ENCODE measurements at regions not wholly inside any gene's neighbourhood (a gene's known extent, or its start where the extent isn't known, plus 50 kb on each side); places are given as distances from the start of the nearest gene placed in this dataset.

DNA sequence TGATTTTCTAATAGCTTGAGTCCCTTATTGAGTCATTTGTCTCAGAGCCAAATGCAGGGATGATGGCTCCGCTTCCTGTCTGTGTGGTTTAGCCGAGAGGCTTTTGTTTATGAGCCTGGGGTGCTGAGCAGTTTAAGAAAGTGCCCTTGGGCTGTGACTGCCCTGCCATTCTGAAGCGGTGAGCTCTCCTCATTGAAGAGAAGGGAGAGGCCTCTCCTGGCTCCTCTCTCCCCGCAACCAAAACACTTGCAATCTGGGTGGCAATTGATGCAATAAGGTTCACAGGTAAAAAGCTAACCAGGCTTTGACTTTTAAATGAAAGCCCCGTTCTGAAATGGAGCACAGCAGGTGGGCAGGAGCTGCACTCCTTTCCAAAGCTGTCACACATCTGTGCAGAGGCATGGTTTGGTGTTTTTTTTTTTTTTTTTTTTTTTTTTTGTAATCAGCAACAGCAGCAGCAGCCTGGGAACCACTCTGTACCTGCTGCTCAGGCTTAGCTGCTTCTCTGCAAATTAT is 403.7 kb downstream of the SIPA1L2 start:
- H3K4me1 Mint-ChIP-seq (ENCODE audit: insufficient read depth, unreplicated experiment) = peaks cover 52% of the 10 kb centered on the region
- BruUV-seq (replicated peaks) = no TSS peak
- H3K27ac Mint-ChIP-seq (ENCODE audit: low read depth, unreplicated experiment) = peak overlapping the region; percentile 10
- H3K27me3 Mint-ChIP-seq (ENCODE audit: insufficient read depth, unreplicated experiment) = no peaks in the 10 kb centered on the region
- DNase-seq (ENCODE audit: unreplicated experiment) = peak; percentile 96
- intact Hi-C loops (cut with micrococcal nuclease) = loop anchor here (1.0 to 10.0 kb wide), 3 partner anchors 84 to 471 kb away; no protein-coding TSS in a partner anchor
- ChIA-PET POLR2A (interaction anchor here (0.6 to 4.1 kb wide), 40 partner anchors 10 to 1368 kb away, joined by 3 to 45 read pairs (median 4); partner anchors contain the start of genes EXOC8, SIPA1L2 and SPRTN), CTCF (interaction anchor here (0.6 to 3.1 kb wide), 10 partner anchors 8 to 545 kb away, joined by 3 to 18 read pairs (median 4); no protein-coding TSS in a partner anchor)
- TF ChIP-seq CTCF (IDR thresholded peaks at IDR 0.05; ENCODE audit: unreplicated experiment) = no peak
- no peaks in the 10 kb centered on the region for H3K9me3 Mint-ChIP-seq (ENCODE audit: unreplicated experiment)
- H3K4me3 Mint-ChIP-seq (ENCODE audit: unreplicated experiment) = peak overlapping the region; percentile 5
- H3K36me3 Mint-ChIP-seq (ENCODE audit: insufficient read depth, unreplicated experiment) = no peaks in the 10 kb centered on the region

DNA sequence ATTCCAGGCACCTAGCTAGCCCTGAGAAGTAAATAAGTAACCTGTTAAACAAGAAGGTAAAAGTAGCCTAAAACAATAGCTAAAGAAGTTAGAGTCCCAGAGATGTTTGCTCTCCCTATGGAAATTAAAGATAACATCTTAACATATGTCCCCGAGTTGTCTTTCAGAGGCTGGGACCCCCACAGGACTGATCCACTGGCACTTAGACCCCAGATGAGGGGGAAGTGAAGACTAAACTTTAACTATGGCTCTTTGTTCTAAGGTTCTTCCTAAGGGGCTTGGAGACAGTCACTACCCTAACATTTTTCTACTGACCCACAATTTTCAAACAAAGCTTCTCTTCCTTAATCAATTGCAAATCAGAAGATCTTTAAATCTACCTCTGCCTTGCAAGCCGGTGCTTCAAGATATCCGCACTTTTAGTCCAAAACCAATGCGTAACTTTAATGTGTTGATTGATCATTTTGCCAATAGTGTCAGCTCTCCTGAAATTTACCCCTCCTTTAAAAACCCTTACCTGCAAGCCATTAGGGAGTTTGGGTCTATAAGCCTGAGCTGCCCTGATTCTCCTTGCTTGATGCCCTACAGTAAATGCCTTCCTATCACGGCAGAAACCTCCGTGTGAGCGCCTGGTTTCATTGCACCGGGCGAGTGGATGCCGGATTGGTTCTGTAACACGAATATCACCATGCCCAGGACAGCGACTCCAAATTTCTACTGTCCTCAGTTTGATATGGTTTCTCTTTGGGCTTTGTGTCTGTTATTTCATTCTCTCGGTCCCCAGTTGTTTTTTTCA is 404.4 kb downstream of the SIPA1L2 start:
- no peaks in the 10 kb centered on the region for H3K9me3 Mint-ChIP-seq (ENCODE audit: unreplicated experiment)
- H3K4me3 Mint-ChIP-seq (ENCODE audit: unreplicated experiment) = no peak overlapping the region
- CTCF ChIA-PET = interaction anchor here (0.6 to 3.1 kb wide), 12 partner anchors 8 to 1432 kb away, joined by 3 to 18 read pairs (median 4); partner anchors contain the start of gene SIPA1L2

GRCh38 chr1:232223887-232224286 is 406.0 kb downstream of the SIPA1L2 start:
- CTCF ChIA-PET = interaction anchor here (0.7 to 3.1 kb wide), 3 partner anchors 39 to 568 kb away, joined by 4 to 18 read pairs (median 4); no protein-coding TSS in a partner anchor

More for the DNA sequence above, 404.4 kb downstream of the SIPA1L2 start:
- peak; percentile 6 for DNase-seq (ENCODE audit: unreplicated experiment)
- no peaks in the 10 kb centered on the region for H3K27me3 Mint-ChIP-seq (ENCODE audit: insufficient read depth, unreplicated experiment)
- peaks cover 60% of the 10 kb centered on the region for H3K4me1 Mint-ChIP-seq (ENCODE audit: insufficient read depth, unreplicated experiment)
- no peak for TF ChIP-seq CTCF (IDR thresholded peaks at IDR 0.05; ENCODE audit: unreplicated experiment)
- POLR2A ChIA-PET = interaction anchor here (0.6 to 4.1 kb wide), 33 partner anchors 10 to 1368 kb away, joined by 3 to 45 read pairs (median 4); partner anchors contain the start of genes EXOC8, SIPA1L2 and SPRTN
- BruUV-seq (replicated peaks) = no TSS peak
- no peaks in the 10 kb centered on the region for H3K36me3 Mint-ChIP-seq (ENCODE audit: insufficient read depth, unreplicated experiment)
- intact Hi-C loops (cut with micrococcal nuclease) = loop anchor here (1.0 to 10.0 kb wide), 3 partner anchors 83 to 471 kb away; no protein-coding TSS in a partner anchor
- peak overlapping the region; percentile 10 for H3K27ac Mint-ChIP-seq (ENCODE audit: low read depth, unreplicated experiment)

More at GRCh38 chr1:232223887-232224286, 406.0 kb downstream of the SIPA1L2 start:
- TF ChIP-seq CTCF (IDR thresholded peaks at IDR 0.05; ENCODE audit: unreplicated experiment) = no peak
- BruUV-seq (replicated peaks) = no TSS peak
- DNase-seq (ENCODE audit: unreplicated experiment) = no peak
- peaks cover 67% of the 10 kb centered on the region for H3K4me1 Mint-ChIP-seq (ENCODE audit: insufficient read depth, unreplicated experiment)
- POLR2A ChIA-PET = interaction anchor here (0.6 to 1.0 kb wide), 4 partner anchors 16 to 1373 kb away, joined by 3 to 5 read pairs (median 3); no protein-coding TSS in a partner anchor
- H3K9me3 Mint-ChIP-seq (ENCODE audit: unreplicated experiment) = no peaks in the 10 kb centered on the region
- no peaks in the 10 kb centered on the region for H3K36me3 Mint-ChIP-seq (ENCODE audit: insufficient read depth, unreplicated experiment)
- no peak overlapping the region for H3K27ac Mint-ChIP-seq (ENCODE audit: low read depth, unreplicated experiment)
- intact Hi-C loops (cut with micrococcal nuclease) = loop anchor here (5.0 to 10.0 kb wide), 3 partner anchors 291 to 469 kb away; no protein-coding TSS in a partner anchor
- no peak overlapping the region for H3K4me3 Mint-ChIP-seq (ENCODE audit: unreplicated experiment)
- no peaks in the 10 kb centered on the region for H3K27me3 Mint-ChIP-seq (ENCODE audit: insufficient read depth, unreplicated experiment)

All from MCF 10A (cell line).